OCI-LY3 (cell line): ENCODE measurements at regions not wholly inside any gene's neighbourhood (a gene's known extent, or its start where the extent isn't known, plus 50 kb on each side); places are given as distances from the start of the nearest gene placed in this dataset.

Experiments used
- H2AFZ ChIP-seq: fragments of 200-600, 300-600 bp; shearing (Covaris generic); 2 replicates; pipeline ENCODE4 v1.6.0; 2014; ENCODE audit warnings: antibody characterized with exemption, low read depth, low read length
- H3K27ac ChIP-seq: fragments of 200-600, 300-600 bp; sonication (generic); 2 replicates; pipeline ENCODE4 v1.5.1; 2014; ENCODE audit warnings: mild to moderate bottlenecking, low read length, moderate library complexity, mixed read lengths
- H3K27me3 ChIP-seq: fragments of 200-600, 300-600 bp; sonication (generic); 2 replicates; pipeline ENCODE4 v1.6.1; 2014; ENCODE audit warnings: low read depth, low read length, mixed read lengths
- H3K36me3 ChIP-seq: fragments of 200-600, 300-600 bp; sonication (generic); replicated peaks from 2 replicates; pipeline ENCODE3; 2014; ENCODE audit warnings: low read depth, low read length, mixed read lengths
- H3K4me1 ChIP-seq: fragments of 300-600, 200-600 bp; sonication (generic); 2 replicates; pipeline ENCODE4 v1.6.1; 2014; ENCODE audit warnings: low read length, mixed read lengths
- H3K4me2 ChIP-seq: fragments of 200-600, 300-600 bp; sonication (generic); 2 replicates; pipeline ENCODE4 v1.6.1; 2014; ENCODE audit warnings: low read length, mixed read lengths
- H3K4me3 ChIP-seq: fragments of 300-600, 200-600 bp; sonication (generic); 2 replicates; pipeline ENCODE4 v1.5.1; 2014; ENCODE audit warnings: antibody characterized with exemption, mild to moderate bottlenecking, low read length, moderate library complexity
- H3K79me2 ChIP-seq: fragments of 300-600, 200-600 bp; shearing (Covaris generic); 2 replicates; pipeline ENCODE4 v1.6.1; 2014; ENCODE audit warnings: mild to moderate bottlenecking, low read length, mixed read lengths
- H3K9ac ChIP-seq: fragments of 300-600, 200-600 bp; shearing (Covaris generic); 2 replicates; pipeline ENCODE4 v1.6.0; 2014; ENCODE audit warnings: mild to moderate bottlenecking, low read length, moderate library complexity
- H3K9me3 ChIP-seq: fragments of 200-600, 300-600 bp; shearing (Covaris generic); 2 replicates; pipeline ENCODE4 v1.6.1; 2014; ENCODE audit warnings: low read length, mixed read lengths; ENCODE audit not compliant: insufficient read depth
- H4K20me1 ChIP-seq: fragments of 200-600, 300-600 bp; sonication (generic); 2 replicates; pipeline ENCODE4 v1.6.1; 2016; ENCODE audit warnings: low read length, mixed read lengths; ENCODE audit not compliant: insufficient read depth
- EZH2phosphoT487 ChIP-seq: fragments of 200-600 bp; shearing (Covaris generic); IDR thresholded peaks from 2 replicates; pipeline ENCODE4 v1.6.1; 2018; ENCODE audit warnings: antibody characterized with exemption, mixed run types, low read depth
- TF ChIP-seq, protein P1 (sequence below): fragments of 200-600, 300-600 bp; sonication (generic); IDR thresholded peaks from 2 replicates; pipeline ENCODE4 v1.5.1; 2014; ENCODE audit warnings: antibody characterized with exemption, low read length, low read depth

DNA sequence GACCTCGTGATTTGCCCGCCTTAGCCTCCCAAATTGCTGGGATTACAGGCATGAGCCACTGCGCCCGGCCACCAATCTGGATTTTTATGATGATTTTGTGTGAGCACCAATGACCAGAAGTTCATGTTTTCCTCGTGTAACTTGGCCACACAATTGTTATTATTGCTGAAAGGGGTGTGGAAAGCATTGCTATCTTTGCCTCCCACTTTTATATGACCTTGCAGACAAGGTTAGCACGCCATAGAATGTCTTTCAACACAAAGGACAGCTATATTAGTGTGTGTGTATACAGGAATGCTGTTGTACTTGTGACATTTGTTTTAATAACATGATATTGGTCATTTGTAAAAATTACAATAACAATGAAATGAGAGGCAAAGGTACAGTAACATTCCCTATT lies 155.0 kb upstream of the ERCC6L2 start:
- Histone ChIP-seq H3K9ac (no peak overlapping the region), H4K20me1 (no peaks in the 10 kb centered on the region), H3K27me3 (no peaks in the 10 kb centered on the region), H2AFZ (no peak overlapping the region), H3K4me2 (no peak overlapping the region), H3K4me1 (peaks cover 10% of the 10 kb centered on the region), H3K79me2 (no peaks in the 10 kb centered on the region), H3K36me3 (no peaks in the 10 kb centered on the region), H3K4me3 (no peak overlapping the region), H3K27ac (no peak overlapping the region), H3K9me3 (no peaks in the 10 kb centered on the region)
- TF ChIP-seq, protein P1, sequence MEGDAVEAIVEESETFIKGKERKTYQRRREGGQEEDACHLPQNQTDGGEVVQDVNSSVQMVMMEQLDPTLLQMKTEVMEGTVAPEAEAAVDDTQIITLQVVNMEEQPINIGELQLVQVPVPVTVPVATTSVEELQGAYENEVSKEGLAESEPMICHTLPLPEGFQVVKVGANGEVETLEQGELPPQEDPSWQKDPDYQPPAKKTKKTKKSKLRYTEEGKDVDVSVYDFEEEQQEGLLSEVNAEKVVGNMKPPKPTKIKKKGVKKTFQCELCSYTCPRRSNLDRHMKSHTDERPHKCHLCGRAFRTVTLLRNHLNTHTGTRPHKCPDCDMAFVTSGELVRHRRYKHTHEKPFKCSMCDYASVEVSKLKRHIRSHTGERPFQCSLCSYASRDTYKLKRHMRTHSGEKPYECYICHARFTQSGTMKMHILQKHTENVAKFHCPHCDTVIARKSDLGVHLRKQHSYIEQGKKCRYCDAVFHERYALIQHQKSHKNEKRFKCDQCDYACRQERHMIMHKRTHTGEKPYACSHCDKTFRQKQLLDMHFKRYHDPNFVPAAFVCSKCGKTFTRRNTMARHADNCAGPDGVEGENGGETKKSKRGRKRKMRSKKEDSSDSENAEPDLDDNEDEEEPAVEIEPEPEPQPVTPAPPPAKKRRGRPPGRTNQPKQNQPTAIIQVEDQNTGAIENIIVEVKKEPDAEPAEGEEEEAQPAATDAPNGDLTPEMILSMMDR: no peak
- TF ChIP-seq EZH2phosphoT487: no peak

DNA sequence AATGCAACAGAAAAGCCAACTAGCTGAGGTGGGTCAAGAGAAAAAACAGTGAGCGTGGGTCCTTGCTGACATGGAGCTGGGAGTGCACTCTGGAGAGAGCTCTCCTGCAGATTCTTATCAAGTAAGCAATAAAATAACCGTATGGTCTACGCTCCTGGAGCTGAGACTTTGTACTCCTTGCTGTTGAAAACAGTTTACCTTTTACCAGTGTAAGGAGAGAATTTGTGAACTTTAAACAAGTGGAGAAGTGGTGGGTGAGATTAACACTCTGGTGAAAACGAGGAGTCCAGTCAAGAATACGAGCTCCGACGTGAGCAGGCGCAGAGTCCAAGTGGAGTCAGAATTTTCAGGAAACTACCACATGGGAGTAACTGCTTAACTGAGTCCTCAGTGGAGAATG lies 156.1 kb upstream of the ERCC6L2 start:
- TF ChIP-seq, protein P1: no peak
- TF ChIP-seq EZH2phosphoT487: no peak
- H2AFZ ChIP-seq: no peak overlapping the region
- no peak overlapping the region for H3K4me3 ChIP-seq
- no peak overlapping the region for H3K27ac ChIP-seq
- peaks cover 3% of the 10 kb centered on the region for H3K4me1 ChIP-seq
- no peaks in the 10 kb centered on the region for H4K20me1 ChIP-seq
- H3K4me2 ChIP-seq: no peak overlapping the region
- H3K9ac ChIP-seq: no peak overlapping the region
- no peaks in the 10 kb centered on the region for H3K27me3 ChIP-seq
- no peaks in the 10 kb centered on the region for H3K36me3 ChIP-seq
- H3K9me3 ChIP-seq: no peaks in the 10 kb centered on the region
- no peaks in the 10 kb centered on the region for H3K79me2 ChIP-seq

DNA sequence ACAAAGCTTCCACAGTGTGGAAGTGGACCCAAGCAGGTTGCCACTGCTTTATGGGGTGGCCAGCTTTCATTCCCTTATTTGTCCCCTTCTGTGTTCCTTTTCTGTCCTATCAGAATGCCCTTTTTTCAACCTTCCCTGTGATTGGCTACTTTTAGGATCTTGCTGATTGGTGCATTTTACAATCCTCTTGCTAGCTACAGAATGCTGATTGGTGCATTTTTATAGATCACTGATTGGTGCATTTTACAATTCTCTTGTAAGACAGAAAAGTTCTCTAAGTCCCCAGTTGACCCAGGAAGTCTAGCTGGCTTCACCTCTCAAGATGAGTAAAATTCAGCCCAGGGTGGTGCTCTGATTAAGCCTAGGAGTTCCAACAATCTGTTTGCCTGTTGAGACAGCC lies 157.2 kb upstream of the ERCC6L2 start:
- Histone ChIP-seq H3K79me2 (no peaks in the 10 kb centered on the region), H3K9ac (no peak overlapping the region), H3K36me3 (no peaks in the 10 kb centered on the region)

DNA sequence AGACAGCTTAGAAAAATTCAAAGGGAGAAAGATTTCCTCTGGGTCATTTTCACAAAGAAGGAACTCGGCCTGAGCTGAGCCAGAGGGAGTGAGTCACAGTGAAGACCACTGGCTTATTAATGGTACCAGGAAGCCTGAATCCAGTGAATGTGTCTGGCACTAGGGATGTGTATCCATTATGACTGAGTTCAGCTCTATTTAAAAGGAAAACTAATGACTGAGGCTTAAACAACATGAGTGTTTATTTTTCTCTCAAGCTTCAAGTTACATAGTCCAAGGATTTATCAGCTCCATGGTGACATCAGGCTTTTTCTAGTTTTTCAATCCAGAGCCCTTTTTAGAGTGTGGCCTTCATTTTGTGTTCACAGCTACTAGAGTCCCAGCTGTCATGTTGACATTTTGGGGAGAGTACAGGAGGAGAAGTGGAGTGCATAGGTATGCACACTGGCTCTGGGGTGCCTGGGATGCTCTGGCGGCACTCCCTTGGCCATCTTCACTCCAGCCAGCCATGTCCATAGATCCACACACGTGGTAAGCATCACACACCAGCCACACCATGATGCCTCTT lies 159.5 kb upstream of the ERCC6L2 start:
- Histone ChIP-seq H3K4me1 (no peaks in the 10 kb centered on the region), H2AFZ (no peak overlapping the region), H3K9me3 (no peaks in the 10 kb centered on the region), H4K20me1 (no peaks in the 10 kb centered on the region), H3K4me3 (no peak overlapping the region), H3K27me3 (no peaks in the 10 kb centered on the region), H3K36me3 (no peaks in the 10 kb centered on the region), H3K9ac (no peak overlapping the region), H3K79me2 (no peaks in the 10 kb centered on the region), H3K27ac (no peak overlapping the region), H3K4me2 (no peak overlapping the region)
- TF ChIP-seq EZH2phosphoT487: no peak
- TF ChIP-seq, protein P1: no peak

More for the DNA sequence above, 157.2 kb upstream of the ERCC6L2 start:
- no peaks in the 10 kb centered on the region for H3K4me1 ChIP-seq
- H3K27me3 ChIP-seq: no peaks in the 10 kb centered on the region
- H3K9me3 ChIP-seq: no peaks in the 10 kb centered on the region
- H4K20me1 ChIP-seq: no peaks in the 10 kb centered on the region
- H2AFZ ChIP-seq: no peak overlapping the region
- no peak overlapping the region for H3K4me3 ChIP-seq
- H3K4me2 ChIP-seq: no peak overlapping the region
- TF ChIP-seq EZH2phosphoT487: no peak
- TF ChIP-seq, protein P1: no peak
- H3K27ac ChIP-seq: no peak overlapping the region
